IPS-15b (cell line): ENCODE measurements at regions not wholly inside any gene's neighbourhood (a gene's known extent, or its start where the extent isn't known, plus 50 kb on each side); places are given as distances from the start of the nearest gene placed in this dataset.

Experiments
- H3K27me3 ChIP-seq: one replicate; pipeline ENCODE4 v1.6.1; 2013; ENCODE audit warnings: low read length; ENCODE audit not compliant: control insufficient read depth, insufficient read depth
- H3K36me3 ChIP-seq: one replicate; pipeline ENCODE4 v1.6.1; 2013; ENCODE audit warnings: low read length; ENCODE audit not compliant: control insufficient read depth, insufficient read depth
- H3K4me1 ChIP-seq: one replicate; pipeline ENCODE4 v1.6.1; 2013; ENCODE audit warnings: mild to moderate bottlenecking, low read length; ENCODE audit not compliant: control insufficient read depth, insufficient read depth
- H3K4me3 ChIP-seq: one replicate; pipeline ENCODE4 v1.5.1; 2013; ENCODE audit warnings: low read depth, low read length
- H3K9ac ChIP-seq: one replicate; pipeline ENCODE4 v1.6.1; 2013; ENCODE audit warnings: low read depth, mild to moderate bottlenecking, low read length
- H3K9me3 ChIP-seq: one replicate; pipeline ENCODE4 v1.6.1; 2013; ENCODE audit warnings: mild to moderate bottlenecking, low read length; ENCODE audit not compliant: control insufficient read depth, insufficient read depth

- Histone ChIP-seq H3K4me3 (no peak overlapping the region), H3K9ac (no peak overlapping the region), H3K4me1 (no peaks in the 10 kb centered on the region), H3K9me3 (no peaks in the 10 kb centered on the region), H3K36me3 (no peaks in the 10 kb centered on the region), H3K27me3 (no peaks in the 10 kb centered on the region)
Measured at GRCh38 chr15:94026458-94027304, 204.7 kb upstream of the MCTP2 start.

DNA sequence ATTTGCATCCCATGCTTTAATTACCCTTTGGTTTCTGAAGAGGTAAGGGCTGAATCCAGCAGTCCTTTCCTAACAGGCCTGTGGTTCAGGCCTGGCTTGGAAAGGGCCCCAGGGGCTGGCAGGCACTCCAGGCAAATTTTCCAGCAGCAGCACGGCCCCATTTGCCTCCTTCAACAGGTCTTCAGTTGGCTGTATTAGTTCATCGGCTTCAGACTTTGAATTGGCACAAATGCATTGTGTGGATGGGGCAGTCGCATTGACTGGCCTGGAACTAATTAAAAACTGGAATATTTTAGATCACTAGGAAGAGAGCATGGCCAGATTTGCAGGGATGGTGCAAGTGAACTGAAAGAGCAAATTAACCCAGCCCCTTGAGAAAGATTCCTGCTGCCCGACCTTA lies 207.8 kb upstream of the MCTP2 start:
- Histone ChIP-seq H3K27me3 (no peaks in the 10 kb centered on the region), H3K4me3 (no peak overlapping the region), H3K4me1 (no peaks in the 10 kb centered on the region), H3K36me3 (no peaks in the 10 kb centered on the region), H3K9me3 (no peaks in the 10 kb centered on the region), H3K9ac (no peak overlapping the region)

DNA sequence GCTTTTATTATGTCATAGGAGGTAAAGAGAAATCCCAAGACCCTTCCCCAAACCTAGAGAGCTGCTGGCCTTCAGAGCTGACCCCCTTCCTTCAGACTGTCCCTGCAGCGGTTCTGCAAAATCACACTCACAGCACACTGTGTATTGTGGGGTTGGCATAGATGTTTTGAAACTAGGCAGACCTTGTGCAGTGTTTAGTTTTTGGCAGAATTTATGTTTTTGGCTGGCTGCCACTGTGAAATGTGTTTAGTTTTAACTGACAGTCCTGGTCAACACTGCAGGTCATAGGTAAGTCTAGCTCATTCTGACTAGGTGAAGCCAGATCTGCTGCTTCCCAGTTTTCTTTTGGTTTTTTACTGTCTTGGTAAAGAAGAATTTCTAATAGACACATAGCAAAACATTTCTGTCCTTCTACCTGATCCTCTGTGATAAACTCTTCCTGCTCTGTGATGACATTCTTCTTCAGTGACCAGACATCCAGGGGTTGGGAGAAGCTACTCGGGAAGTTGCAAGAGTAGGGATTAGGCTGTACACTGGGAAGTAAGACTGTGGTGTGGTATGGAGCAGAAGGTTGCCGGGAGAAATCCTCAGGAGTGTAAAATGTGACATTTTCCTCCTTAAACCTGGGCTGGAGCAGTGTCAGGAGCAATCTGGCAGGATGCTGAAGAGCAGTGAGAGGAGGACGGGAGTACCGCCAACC lies 209.6 kb upstream of the MCTP2 start:
- Histone ChIP-seq H3K36me3 (no peaks in the 10 kb centered on the region), H3K27me3 (no peaks in the 10 kb centered on the region), H3K9me3 (no peaks in the 10 kb centered on the region), H3K4me3 (no peak overlapping the region), H3K4me1 (no peaks in the 10 kb centered on the region), H3K9ac (no peak overlapping the region)

GRCh38 chr15:94019062-94019461 lies 212.3 kb upstream of the MCTP2 start:
- H3K27me3 ChIP-seq, result no peaks in the 10 kb centered on the region
- no peak overlapping the region for H3K9ac ChIP-seq
- no peaks in the 10 kb centered on the region for H3K4me1 ChIP-seq
- H3K36me3 ChIP-seq, result no peaks in the 10 kb centered on the region
- H3K9me3 ChIP-seq, result no peaks in the 10 kb centered on the region
- no peak overlapping the region for H3K4me3 ChIP-seq

GRCh38 chr15:94015324-94015723 lies 216.0 kb upstream of the MCTP2 start:
- no peaks in the 10 kb centered on the region for H3K9me3 ChIP-seq
- H3K27me3 ChIP-seq, result no peaks in the 10 kb centered on the region
- no peak overlapping the region for H3K9ac ChIP-seq
- no peaks in the 10 kb centered on the region for H3K4me1 ChIP-seq
- no peak overlapping the region for H3K4me3 ChIP-seq
- no peaks in the 10 kb centered on the region for H3K36me3 ChIP-seq

DNA sequence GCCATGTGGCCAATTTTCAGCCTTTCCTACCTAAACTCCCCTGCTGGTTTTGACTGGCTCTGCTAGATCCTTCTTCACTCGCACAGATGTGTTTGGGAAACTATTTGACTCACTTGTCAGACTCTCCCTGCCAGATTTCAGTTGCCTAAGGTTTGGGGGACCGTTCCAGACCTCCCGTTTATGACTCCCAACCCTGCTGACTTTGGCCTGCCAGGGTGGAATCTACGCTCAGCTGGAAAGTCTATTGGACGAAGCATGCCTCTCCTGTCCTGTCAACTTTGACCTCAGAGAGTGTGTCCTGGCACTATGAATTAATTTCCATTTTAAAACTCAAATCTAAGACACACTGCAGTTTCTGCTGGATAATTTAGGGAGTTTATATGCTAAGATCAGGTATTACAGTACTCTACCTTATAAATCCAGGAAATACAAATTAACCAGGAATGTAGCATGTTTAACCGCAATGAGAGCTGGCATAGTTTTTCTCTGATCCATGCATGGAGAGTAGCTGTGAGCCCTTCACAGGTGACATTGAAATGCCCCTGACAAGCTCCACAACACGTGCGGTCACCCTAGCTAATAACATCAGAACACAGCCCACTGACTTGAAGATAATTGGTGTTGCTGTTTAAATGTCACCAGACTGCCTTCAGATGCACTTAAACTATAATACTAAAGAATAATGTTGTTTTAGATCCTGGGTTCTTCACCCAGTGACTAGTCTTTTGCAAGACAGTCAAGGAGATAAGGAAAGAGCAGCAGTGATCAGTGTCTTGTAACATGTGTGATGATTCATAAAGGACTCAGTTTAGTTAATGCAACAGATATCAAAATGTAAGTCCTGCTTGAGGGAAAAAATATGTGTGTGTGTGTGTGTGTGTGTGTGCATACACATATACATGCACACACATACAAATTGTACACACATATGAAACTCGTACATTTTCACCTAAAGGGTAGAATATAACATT lies 223.0 kb upstream of the MCTP2 start:
- Histone ChIP-seq H3K27me3 (no peaks in the 10 kb centered on the region), H3K4me1 (no peaks in the 10 kb centered on the region), H3K4me3 (no peak overlapping the region), H3K9ac (no peak overlapping the region), H3K9me3 (no peaks in the 10 kb centered on the region), H3K36me3 (no peaks in the 10 kb centered on the region)

GRCh38 chr15:94004697-94005096 lies 226.7 kb upstream of the MCTP2 start:
- no peaks in the 10 kb centered on the region for H3K27me3 ChIP-seq
- H3K36me3 ChIP-seq, result no peaks in the 10 kb centered on the region
- no peaks in the 10 kb centered on the region for H3K9me3 ChIP-seq
- H3K9ac ChIP-seq, result no peak overlapping the region
- no peak overlapping the region for H3K4me3 ChIP-seq
- H3K4me1 ChIP-seq, result no peaks in the 10 kb centered on the region

DNA sequence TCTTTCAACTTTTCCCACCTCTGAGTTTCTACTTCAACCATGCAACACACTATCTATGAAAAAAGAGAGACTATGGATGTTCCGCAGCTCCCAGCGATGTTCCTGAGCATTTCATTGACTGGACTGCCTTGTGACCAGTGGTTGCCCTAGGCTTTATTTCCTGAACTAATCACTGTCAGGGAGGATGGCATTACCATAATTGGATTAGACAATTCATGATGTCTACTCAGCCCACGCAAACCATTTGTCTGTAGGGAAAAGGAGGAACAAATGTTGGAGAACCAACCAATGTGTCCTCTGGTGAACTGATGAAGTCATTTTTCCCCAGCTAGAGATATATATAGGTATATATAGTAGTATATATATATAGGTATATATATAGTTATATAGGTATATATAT lies 229.3 kb upstream of the MCTP2 start:
- Histone ChIP-seq H3K9me3 (no peaks in the 10 kb centered on the region), H3K9ac (no peak overlapping the region), H3K27me3 (no peaks in the 10 kb centered on the region), H3K4me3 (no peak overlapping the region), H3K36me3 (no peaks in the 10 kb centered on the region), H3K4me1 (no peaks in the 10 kb centered on the region)

DNA sequence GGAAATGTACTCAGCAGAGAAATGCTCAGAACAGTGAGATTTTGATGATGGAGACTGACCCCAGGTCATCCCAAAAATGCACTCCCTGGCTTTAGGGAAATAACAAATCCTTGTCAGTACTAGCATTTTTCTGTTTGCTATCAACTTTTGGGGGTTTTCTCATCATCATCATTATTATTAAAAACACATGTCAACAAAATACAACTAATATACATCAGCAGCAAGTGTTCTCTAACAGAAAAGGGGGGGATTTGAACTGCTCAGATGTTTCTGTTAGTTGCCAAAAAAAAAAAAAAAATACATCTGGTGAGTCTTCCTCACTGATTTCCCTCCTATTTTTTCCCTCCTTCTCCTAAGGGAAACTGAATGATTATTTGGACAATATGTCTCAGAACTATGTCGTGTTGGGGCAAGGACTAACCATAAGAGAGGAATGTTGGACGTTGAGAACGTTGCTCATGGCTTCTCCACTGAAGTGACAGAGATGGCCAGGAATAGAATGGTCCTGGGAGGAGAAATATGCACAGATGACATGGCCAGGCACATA lies 230.0 kb upstream of the MCTP2 start:
- Histone ChIP-seq H3K4me3 (no peak overlapping the region), H3K27me3 (no peaks in the 10 kb centered on the region), H3K9ac (no peak overlapping the region), H3K4me1 (no peaks in the 10 kb centered on the region), H3K36me3 (no peaks in the 10 kb centered on the region), H3K9me3 (no peaks in the 10 kb centered on the region)

- Histone ChIP-seq H3K9me3 (no peaks in the 10 kb centered on the region), H3K4me3 (no peak overlapping the region), H3K4me1 (no peaks in the 10 kb centered on the region), H3K9ac (no peak overlapping the region), H3K27me3 (no peaks in the 10 kb centered on the region), H3K36me3 (no peaks in the 10 kb centered on the region)
Measured at GRCh38 chr15:94000606-94001005, 230.8 kb upstream of the MCTP2 start.

DNA sequence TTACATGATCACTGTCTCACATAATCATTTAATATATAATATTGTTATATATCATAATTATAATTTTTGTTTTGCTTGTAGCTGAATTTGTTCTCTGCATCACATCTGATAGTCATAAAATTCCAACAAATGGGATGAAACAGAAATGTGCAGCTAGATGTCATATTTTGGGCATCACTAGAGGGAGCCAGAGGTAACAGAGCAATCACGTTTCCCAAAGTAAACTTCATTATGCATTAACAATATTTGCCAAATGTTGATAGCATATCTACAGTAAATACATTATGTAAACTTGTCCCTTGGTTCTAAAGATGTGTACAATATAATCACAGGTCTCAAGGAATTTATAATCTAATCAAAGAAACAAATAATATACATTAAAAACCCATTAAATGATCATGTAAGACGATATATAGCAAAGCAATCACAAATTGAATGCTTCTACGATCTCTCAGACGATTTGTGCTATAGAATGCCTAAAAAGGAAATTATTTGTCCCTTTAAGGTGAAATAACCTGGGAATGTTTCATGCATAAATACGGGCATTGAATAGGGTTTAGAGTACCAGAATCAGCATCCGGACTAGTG lies 234.2 kb upstream of the MCTP2 start:
- Histone ChIP-seq H3K9me3 (no peaks in the 10 kb centered on the region), H3K4me1 (no peaks in the 10 kb centered on the region), H3K27me3 (no peaks in the 10 kb centered on the region), H3K9ac (no peak overlapping the region), H3K36me3 (no peaks in the 10 kb centered on the region), H3K4me3 (no peak overlapping the region)
